ENCODE measurements at regions not wholly inside any gene's neighbourhood (a gene's known extent, or its start where the extent isn't known, plus 50 kb on each side); places are given as distances from the start of the nearest gene placed in this dataset.

DNA sequence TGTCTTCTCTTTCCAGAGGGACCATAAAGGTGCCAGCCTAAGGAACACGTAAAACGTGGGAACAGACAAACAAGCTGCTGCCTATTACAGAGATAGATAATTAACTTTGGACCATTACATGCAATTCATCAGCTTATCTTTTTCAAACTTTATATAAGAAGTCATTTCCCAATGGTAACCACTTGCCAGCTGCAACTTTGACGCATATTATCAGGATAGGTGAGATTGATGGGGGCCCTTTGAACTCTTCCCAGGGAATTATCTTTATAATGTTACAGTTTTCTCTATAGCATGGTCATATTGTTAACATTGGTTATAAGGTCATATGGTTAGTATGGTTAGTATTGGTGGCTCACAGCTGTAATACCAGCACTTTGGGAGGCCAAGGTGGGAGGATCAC lies 94.1 kb upstream of the BMP2K start:
- H3K27me3 Mint-ChIP-seq: no peaks in the 10 kb centered on the region
- Histone ChIP-seq H3K4me2 (replicated peaks; ENCODE audit: low read depth, low read length, poor library complexity, severe bottlenecking) (no peak overlapping the region), H3K9me3 (ENCODE audit: control extremely low read depth in 1 of 3, control insufficient read depth in 2 of 3, insufficient read depth in 1 of 3, low read length in 2 of 3) (no peaks in the 10 kb centered on the region), H3K27me3 (replicated peaks in 1 of 4; ENCODE audit: control extremely low read depth in 1 of 4, control insufficient read depth in 3 of 4, insufficient read depth in 4 of 4, low read length in 3 of 4) (no peaks in the 10 kb centered on the region), H3K79me2 (ENCODE audit: control insufficient read depth, insufficient read depth, low read length) (no peaks in the 10 kb centered on the region), H3K4me1 (ENCODE audit: control insufficient read depth in 2 of 2, insufficient read depth in 2 of 2, low read length in 2 of 2) (no peaks in the 10 kb centered on the region), H3K36me3 (replicated peaks in 1 of 2; ENCODE audit: control extremely low read depth in 1 of 2, control insufficient read depth in 1 of 2, extremely low read depth in 1 of 2, insufficient read depth in 2 of 2, low read length in 1 of 2) (no peaks in the 10 kb centered on the region), H3K4me3 (ENCODE audit: control extremely low read depth in 1 of 5, extremely low read depth in 1 of 5, insufficient read depth in 1 of 5, low read depth in 2 of 5, low read length in 4 of 5) (no peak overlapping the region), H3K27ac (ENCODE audit: low read length in 2 of 2) (no peak overlapping the region), H4K20me1 (ENCODE audit: control insufficient read depth, insufficient read depth, low read length, poor library complexity, severe bottlenecking) (no peaks in the 10 kb centered on the region), H2AFZ (ENCODE audit: insufficient read depth, low read depth, low read length, poor library complexity, severe bottlenecking) (no peak overlapping the region), H3K9ac (ENCODE audit: low read length) (no peak overlapping the region)
- no peaks in the 10 kb centered on the region for H3K4me1 Mint-ChIP-seq
- WGBS (ENCODE audit: insufficient coverage): no CpG with 5 or more reads among the region's 3 CpGs
- no peak overlapping the region for H3K27ac Mint-ChIP-seq
- ATAC-seq (ENCODE audit: low read depth): no peak
- POLR2A ChIA-PET: interaction anchor here (0.6 kb wide), 1 partner anchor 42 kb away, joined by 3 read pairs; no protein-coding TSS in a partner anchor
- intact Hi-C loops (cut with micrococcal nuclease): no loop called here
- no peak for DNase-seq
- CTCF ChIA-PET: interaction anchor here (1.2 to 2.7 kb wide), 2 partner anchors 11 to 55 kb away, joined by 4 to 7 read pairs; no protein-coding TSS in a partner anchor
- TF ChIP-seq CTCF (IDR thresholded peaks at IDR 0.05): no peak
- TF ChIP-seq EZH2 (IDR thresholded peaks at IDR 0.05; ENCODE audit: borderline replicate concordance, insufficient read depth, low read depth, low read length, poor library complexity, severe bottlenecking): no peak
- H3K4me3 Mint-ChIP-seq: no peak overlapping the region
- no peaks in the 10 kb centered on the region for H3K9me3 Mint-ChIP-seq (ENCODE audit: insufficient read depth)

- no peak overlapping the region for H3K4me3 Mint-ChIP-seq
- intact Hi-C loops (cut with micrococcal nuclease): no loop called here
- H3K4me1 Mint-ChIP-seq: no peaks in the 10 kb centered on the region
- Histone ChIP-seq H3K4me3 (ENCODE audit: control extremely low read depth in 1 of 5, extremely low read depth in 1 of 5, insufficient read depth in 1 of 5, low read depth in 2 of 5, low read length in 4 of 5) (no peak overlapping the region), H3K36me3 (replicated peaks in 1 of 2; ENCODE audit: control extremely low read depth in 1 of 2, control insufficient read depth in 1 of 2, extremely low read depth in 1 of 2, insufficient read depth in 2 of 2, low read length in 1 of 2) (no peaks in the 10 kb centered on the region), H4K20me1 (ENCODE audit: control insufficient read depth, insufficient read depth, low read length, poor library complexity, severe bottlenecking) (no peaks in the 10 kb centered on the region), H3K9ac (ENCODE audit: low read length) (no peak overlapping the region), H3K9me3 (ENCODE audit: control extremely low read depth in 1 of 3, control insufficient read depth in 2 of 3, insufficient read depth in 1 of 3, low read length in 2 of 3) (no peaks in the 10 kb centered on the region), H2AFZ (ENCODE audit: insufficient read depth, low read depth, low read length, poor library complexity, severe bottlenecking) (no peak overlapping the region), H3K4me2 (replicated peaks; ENCODE audit: low read depth, low read length, poor library complexity, severe bottlenecking) (no peak overlapping the region), H3K27me3 (replicated peaks in 1 of 4; ENCODE audit: control extremely low read depth in 1 of 4, control insufficient read depth in 3 of 4, insufficient read depth in 4 of 4, low read length in 3 of 4) (no peaks in the 10 kb centered on the region), H3K79me2 (ENCODE audit: control insufficient read depth, insufficient read depth, low read length) (no peaks in the 10 kb centered on the region), H3K4me1 (ENCODE audit: control insufficient read depth in 2 of 2, insufficient read depth in 2 of 2, low read length in 2 of 2) (no peaks in the 10 kb centered on the region), H3K27ac (ENCODE audit: low read length in 2 of 2) (no peak overlapping the region)
- no peak for TF ChIP-seq CTCF (IDR thresholded peaks at IDR 0.05)
- no peak for TF ChIP-seq EZH2 (IDR thresholded peaks at IDR 0.05; ENCODE audit: borderline replicate concordance, insufficient read depth, low read depth, low read length, poor library complexity, severe bottlenecking)
- ChIA-PET POLR2A (interaction anchor here (0.7 to 1.6 kb wide), 2 partner anchors 9 to 39 kb away, joined by 3 to 4 read pairs; no protein-coding TSS in a partner anchor), CTCF (interaction anchor here (1.0 to 2.7 kb wide), 4 partner anchors 13 to 180 kb away, joined by 3 to 7 read pairs (median 4); no protein-coding TSS in a partner anchor)
- no peaks in the 10 kb centered on the region for H3K9me3 Mint-ChIP-seq (ENCODE audit: insufficient read depth)
- H3K27me3 Mint-ChIP-seq: no peaks in the 10 kb centered on the region
- ATAC-seq (ENCODE audit: low read depth) (no peak), DNase-seq (no peak)
- no peak overlapping the region for H3K27ac Mint-ChIP-seq
Measured at GRCh38 chr4:78683352-78683751, 92.8 kb upstream of the BMP2K start.

Data from B cell (primary cell).